ENCODE measurements at regions not wholly inside any gene's neighbourhood (a gene's known extent, or its start where the extent isn't known, plus 50 kb on each side); places are given as distances from the start of the nearest gene placed in this dataset.

GRCh38 chr5:124420952-124421351 lies 325.5 kb downstream of the ZNF608 start:
- Histone ChIP-seq H3K9ac (no peak overlapping the region), H3K27ac (ENCODE audit: low read depth in 2 of 2, low read length in 1 of 2) (no peak overlapping the region), H3F3A (replicated peaks; ENCODE audit: insufficient read depth) (no peaks in the 10 kb centered on the region), H3K4me3 (ENCODE audit: low read depth in 2 of 2, low read length in 1 of 2) (no peak overlapping the region), H3K4me1 (ENCODE audit: control insufficient read depth in 1 of 2, insufficient read depth in 2 of 2, low read depth in 1 of 2, low read length in 1 of 2) (peaks cover 0 to 3% of the 10 kb centered on the region in 2 experiments; a peak in 1 of 4 replicates), H4K20me1 (ENCODE audit: insufficient read depth) (no peaks in the 10 kb centered on the region), H3K4me2 (no peak overlapping the region), H3K9me2 (no peaks in the 10 kb centered on the region), H3K9me3 (no peaks in the 10 kb centered on the region; the same call in 1 of the 2 replicates), H2AFZ (ENCODE audit: low read depth) (no peak overlapping the region), H3K79me2 (ENCODE audit: insufficient read depth) (no peaks in the 10 kb centered on the region), H3K27me3 (ENCODE audit: insufficient read depth) (no peaks in the 10 kb centered on the region), H3K36me3 (replicated peaks in 1 of 2; ENCODE audit: control insufficient read depth in 1 of 2, insufficient read depth in 2 of 2, low read length in 1 of 2) (no peaks in the 10 kb centered on the region)
- DNase-seq: no peak
- ChIA-PET CTCF (interaction anchor here (1.1 kb wide), 1 partner anchor 10 kb away, joined by 4 read pairs; no protein-coding TSS in a partner anchor), POLR2A (no interaction called here)
- WGBS (ENCODE audit: low lambda C conversion rate): 50% methylated on average over 2 of the region's 2 CpGs
- TF ChIP-seq FOXM1 (IDR thresholded peaks at IDR 0.05; ENCODE audit: low read depth) (no peak), IRF3 (IDR thresholded peaks at IDR 0.05; ENCODE audit: low read depth, low read length) (no peak), YY1 (IDR thresholded peaks at IDR 0.05; ENCODE audit: low read depth) (no peak), FOSL2 (IDR thresholded peaks at IDR 0.05; ENCODE audit: borderline replicate concordance, low read depth) (no peak), GATA2 (CRISPR knock-in tag; IDR thresholded peaks at IDR 0.05) (no peak), MEF2A (IDR thresholded peaks at IDR 0.05; ENCODE audit: borderline replicate concordance, low read depth) (no peak), ZBTB33 (IDR thresholded peaks at IDR 0.05; ENCODE audit: borderline replicate concordance, low read depth) (no peak), EP300 (IDR thresholded peaks at IDR 0.05; ENCODE audit: borderline replicate concordance in 1 of 2, low read depth in 1 of 2, low read length in 1 of 2) (no peak), FOXJ3 (CRISPR knock-in tag; IDR thresholded peaks at IDR 0.05) (no peak), SMC3 (IDR thresholded peaks at IDR 0.05; ENCODE audit: low read depth, low read length) (no peak), NFIC (IDR thresholded peaks at IDR 0.05; ENCODE audit: borderline replicate concordance) (no peak), RFX5 (IDR thresholded peaks at IDR 0.05; ENCODE audit: low read length) (no peak), TAF1 (IDR thresholded peaks at IDR 0.05; ENCODE audit: borderline replicate concordance, low read depth, low read length) (no peak), TCF12 (IDR thresholded peaks at IDR 0.05) (no peak), CHD2 (IDR thresholded peaks at IDR 0.05; ENCODE audit: low read length, partially characterized antibody) (no peak)

GRCh38 chr5:124419531-124419930 lies 326.9 kb downstream of the ZNF608 start:
- H3F3A ChIP-seq (replicated peaks; ENCODE audit: insufficient read depth): no peaks in the 10 kb centered on the region
- POLR2A ChIA-PET: no interaction called here
- TF ChIP-seq TAF1 (IDR thresholded peaks at IDR 0.05; ENCODE audit: borderline replicate concordance, low read depth, low read length): no peak
- TF ChIP-seq RCOR1 (IDR thresholded peaks at IDR 0.05; ENCODE audit: low read length): no peak

More at GRCh38 chr5:124419531-124419930, 326.9 kb downstream of the ZNF608 start:
- no peaks in the 10 kb centered on the region; the same call in 1 of the 2 replicates for H3K9me3 ChIP-seq
- no peak overlapping the region for H3K27ac ChIP-seq (ENCODE audit: low read depth in 2 of 2, low read length in 1 of 2)
- no peak overlapping the region for H3K4me2 ChIP-seq
- 49% methylated on average over 2 of the region's 2 CpGs for WGBS (ENCODE audit: low lambda C conversion rate)
- H3K36me3 ChIP-seq (replicated peaks in 1 of 2; ENCODE audit: control insufficient read depth in 1 of 2, insufficient read depth in 2 of 2, low read length in 1 of 2): no peaks in the 10 kb centered on the region
- no peaks in the 10 kb centered on the region for H3K9me2 ChIP-seq
- no peak overlapping the region for H3K9ac ChIP-seq
- no peak for DNase-seq
- no peak overlapping the region for H3K4me3 ChIP-seq (ENCODE audit: low read depth in 2 of 2, low read length in 1 of 2)
- no peaks in the 10 kb centered on the region for H4K20me1 ChIP-seq (ENCODE audit: insufficient read depth)
- no peak overlapping the region for H2AFZ ChIP-seq (ENCODE audit: low read depth)
- H3K27me3 ChIP-seq (ENCODE audit: insufficient read depth): no peaks in the 10 kb centered on the region
- H3K79me2 ChIP-seq (ENCODE audit: insufficient read depth): no peaks in the 10 kb centered on the region
- peaks cover 0 to 3% of the 10 kb centered on the region in 2 experiments; a peak in 1 of 4 replicates for H3K4me1 ChIP-seq (ENCODE audit: control insufficient read depth in 1 of 2, insufficient read depth in 2 of 2, low read depth in 1 of 2, low read length in 1 of 2)
- CTCF ChIA-PET: no interaction called here

All from SK-N-SH (cell line).